DMS114 treated with DMSO at 0.1 percent for 48 hours (cell line): ENCODE measurements at regions not wholly inside any gene's neighbourhood (a gene's known extent, or its start where the extent isn't known, plus 50 kb on each side); places are given as distances from the start of the nearest gene placed in this dataset.
"Not testable (repeated sequence)": the region's sequence is repeated elsewhere in the genome, so short reads cannot be mapped to it uniquely, and the experiment has no call there.

ENCODE experiments used
- DNase-seq: peaks from one replicate; lab custom pipeline; 2025; ENCODE audit not compliant: unreplicated experiment; lab: John Stamatoyannopoulos, UW

DNA sequence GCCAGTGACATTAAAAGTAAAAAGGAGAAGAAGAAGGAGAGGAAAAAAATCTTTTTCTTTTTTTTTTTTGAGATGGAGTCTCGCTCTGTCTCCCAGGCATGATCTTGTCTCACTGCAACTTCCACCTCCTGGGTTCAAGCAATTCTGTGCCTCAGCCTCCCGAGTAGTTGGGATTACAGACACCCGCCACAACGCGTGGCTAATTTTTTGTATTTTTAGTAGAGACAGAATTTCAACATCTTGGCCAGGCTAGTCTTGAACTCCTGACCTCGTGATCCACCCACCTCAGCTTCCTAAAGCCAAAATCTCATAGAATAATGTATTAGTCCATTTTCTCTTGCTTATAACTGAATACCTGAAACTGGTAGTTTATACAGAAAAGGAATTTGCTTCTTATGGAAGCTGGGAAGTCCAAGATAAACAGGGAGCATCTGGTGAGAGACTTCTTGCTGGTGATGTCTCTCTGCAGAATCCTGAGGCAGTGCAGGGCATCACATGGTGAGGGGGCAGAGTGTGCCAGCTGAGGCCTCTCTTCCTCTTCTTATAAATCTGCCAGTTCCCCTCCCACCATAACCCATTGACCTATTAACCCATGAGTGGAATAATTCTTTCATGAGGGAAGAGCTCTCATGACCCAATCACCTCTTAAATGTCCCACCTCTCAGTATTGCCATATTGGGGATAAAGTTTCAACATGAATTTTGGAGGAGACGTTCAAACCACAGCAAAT lies 466.3 kb downstream of the GADD45G start:
- no peak for DNase-seq

DNA sequence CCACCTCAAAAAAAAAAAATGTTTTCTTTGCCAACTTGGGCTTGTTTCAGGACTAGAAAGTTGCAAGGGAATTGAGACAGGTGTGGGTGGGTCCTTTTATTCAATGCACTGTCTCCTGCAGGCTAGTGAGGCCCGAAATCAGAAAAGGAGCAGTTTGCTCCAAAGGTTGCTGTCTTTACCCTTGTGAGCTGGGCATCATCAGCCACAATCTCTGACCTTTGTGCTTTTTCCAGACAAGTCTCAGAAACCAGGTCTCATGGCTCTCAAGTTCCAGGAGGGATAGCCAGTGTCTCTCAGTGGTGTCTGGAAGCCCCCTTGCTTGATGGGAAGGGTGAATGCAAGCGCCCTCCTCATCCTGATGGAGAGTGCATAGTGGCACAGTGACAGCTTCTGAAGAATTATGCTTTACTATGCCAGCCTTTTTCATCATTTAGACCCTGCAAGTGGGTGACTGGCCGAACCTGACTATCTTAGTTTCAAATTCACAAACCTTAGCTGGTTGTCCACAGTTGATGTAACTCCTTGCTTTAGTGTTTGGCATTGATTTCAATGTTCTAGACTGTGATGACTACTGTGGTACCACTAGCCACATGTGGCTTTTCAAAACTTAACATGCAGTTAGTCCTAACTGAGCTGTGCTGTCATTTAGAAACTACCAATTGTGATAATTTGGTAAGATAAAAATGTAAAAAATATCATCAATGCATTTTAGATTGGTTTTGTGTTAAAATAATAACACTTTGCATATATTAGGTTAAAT lies 468.6 kb downstream of the GADD45G start:
- no peak for DNase-seq

DNA sequence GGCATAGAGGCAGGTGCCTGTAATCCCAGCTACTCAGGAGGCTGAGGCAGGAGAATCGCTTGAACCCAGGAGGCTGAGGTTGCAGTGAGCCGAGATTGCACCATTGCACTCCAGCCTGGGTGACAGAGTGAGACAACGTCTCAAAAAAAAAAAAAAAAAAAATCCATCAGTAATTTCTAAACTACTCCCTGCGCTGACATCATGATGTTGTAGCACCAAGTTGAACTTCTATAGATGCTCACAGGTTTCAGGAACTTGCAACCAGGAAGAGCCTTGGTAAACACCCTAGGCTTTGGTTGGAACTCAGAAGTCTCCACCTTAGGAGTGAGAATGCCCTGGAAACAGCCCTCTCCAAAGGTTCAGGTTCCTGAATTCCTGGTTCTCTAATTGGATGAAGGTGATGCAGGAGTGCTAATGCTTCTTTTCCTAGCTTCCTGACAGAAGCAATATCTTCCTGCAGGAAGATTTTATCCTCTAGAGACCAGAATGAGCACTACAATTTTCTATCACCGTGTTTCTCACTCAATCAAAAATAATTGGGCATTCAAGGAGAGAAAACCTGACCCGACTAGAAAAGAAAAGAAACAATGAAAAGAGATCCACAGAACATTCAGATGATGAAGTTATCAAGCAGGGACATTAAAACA lies 469.6 kb downstream of the GADD45G start:
- no peak for DNase-seq

DNA sequence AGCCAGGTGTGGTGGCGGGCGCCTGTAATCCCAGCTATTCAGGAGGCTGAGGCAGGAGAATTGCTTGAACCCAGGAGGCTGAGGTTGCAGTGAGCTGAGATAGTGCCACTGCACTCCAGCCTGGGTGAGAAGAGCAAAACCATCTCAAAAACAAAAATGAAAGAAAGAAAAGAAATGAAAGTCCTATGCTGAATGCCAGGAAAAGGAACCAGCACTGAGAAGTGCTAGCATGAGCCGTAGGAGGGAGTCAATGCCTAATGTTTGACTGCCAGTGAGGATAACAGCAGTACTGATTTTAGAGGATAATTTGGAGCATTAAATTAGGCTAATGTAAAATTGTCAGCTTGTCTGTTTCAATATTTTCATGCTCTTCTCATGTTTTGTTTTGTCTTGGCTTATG lies 472.8 kb downstream of the GADD45G start:
- DNase-seq, result not testable (repeated sequence)

DNA sequence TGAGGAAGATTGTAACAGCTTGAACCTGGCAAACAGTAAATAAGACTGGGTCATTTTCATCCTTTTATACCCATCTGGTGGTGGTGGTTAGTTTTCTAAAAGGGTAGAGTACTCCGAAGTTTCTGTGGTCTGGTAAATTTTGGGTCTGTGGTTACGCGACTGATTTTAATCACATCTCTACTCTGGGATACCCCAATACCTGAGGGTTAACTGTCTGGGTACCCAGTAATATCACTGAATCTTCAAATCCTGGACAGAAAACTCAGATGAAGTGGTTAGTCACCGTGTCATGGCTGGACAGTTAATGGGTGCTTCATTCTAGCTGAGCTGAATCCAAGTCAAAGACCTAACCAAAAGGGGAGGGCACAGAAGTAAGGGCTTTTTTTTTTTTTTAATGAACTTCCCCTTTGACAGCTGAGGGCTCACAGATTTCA lies 474.2 kb downstream of the GADD45G start:
- DNase-seq, result no peak

DNA sequence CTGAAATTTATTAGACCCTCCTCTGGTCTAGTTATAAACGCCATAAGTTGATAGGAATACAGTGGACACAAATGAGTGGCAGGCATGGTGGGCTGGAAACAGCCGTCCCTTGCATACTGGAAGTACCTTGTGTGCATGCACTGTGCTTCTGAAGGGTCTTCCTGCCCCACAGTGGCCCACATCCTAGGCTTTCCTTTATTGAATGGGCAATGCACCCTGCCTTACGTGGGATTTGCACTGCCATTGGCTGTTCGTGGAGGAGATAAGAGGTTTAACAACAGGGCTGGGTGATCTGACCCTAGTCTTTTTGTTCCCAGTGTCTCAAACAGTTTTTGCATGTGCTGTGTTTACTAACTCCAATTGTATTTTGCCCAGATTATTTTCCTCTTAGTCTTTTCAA lies 480.8 kb downstream of the GADD45G start:
- no peak for DNase-seq

DNA sequence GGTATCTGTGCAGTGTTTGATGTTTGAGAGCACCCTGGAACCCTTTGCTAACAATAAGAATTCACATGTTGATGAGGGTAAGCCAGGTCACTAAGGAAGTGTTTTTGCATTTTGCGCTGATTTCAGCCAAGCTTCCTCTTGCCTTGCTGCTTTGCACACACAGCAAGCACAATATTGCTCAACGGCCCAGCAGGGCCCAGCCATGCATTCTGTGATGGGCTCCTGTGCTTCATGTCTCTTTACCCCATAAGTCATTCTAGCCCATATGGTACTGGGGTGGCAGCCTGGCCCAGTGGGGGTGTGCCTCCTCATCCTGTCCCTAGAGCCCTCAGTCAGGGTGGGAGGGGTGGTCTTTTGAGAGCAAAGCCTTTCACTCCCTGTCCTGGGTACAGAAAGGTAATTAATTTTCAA lies 481.3 kb downstream of the GADD45G start:
- DNase-seq, result no peak

DNA sequence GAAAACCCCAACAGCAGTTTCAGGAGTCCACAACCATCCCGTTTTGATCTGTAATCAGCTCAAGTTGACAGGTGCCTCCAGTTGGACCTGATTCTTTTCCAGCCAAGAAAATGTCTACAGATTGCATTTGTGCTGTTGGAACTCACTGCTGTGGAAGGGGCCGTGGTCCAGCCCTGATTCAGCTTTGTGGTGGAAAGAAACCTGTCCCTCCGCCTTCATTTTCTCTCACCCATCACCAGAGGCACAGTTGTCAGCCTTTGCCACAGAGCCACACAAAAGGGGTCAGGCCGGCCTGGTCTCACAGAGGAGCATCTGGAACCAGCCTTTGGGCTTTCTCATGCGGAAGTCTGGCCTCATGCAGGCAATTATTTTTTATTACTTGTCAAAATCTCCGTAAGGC lies 483.6 kb downstream of the GADD45G start:
- no peak for DNase-seq

DNA sequence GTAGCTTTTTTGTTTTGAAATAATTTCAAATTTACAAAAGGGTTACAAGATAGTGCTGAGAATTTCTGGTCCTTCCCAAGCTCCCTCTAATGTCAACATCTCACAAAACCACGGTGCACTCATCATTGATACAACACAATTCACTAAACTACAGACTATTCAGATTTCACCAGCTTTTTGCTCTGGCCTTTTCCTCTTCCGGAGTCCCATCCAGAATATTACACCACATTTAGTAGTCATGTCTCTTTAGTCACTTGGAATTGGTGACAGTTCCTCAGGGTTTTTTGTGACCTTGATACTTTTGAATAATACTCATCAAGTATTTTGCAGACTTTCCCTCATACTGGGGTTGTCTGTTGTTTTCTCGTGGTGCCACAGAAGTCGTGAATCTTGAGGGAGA lies 484.0 kb downstream of the GADD45G start:
- DNase-seq, result no peak

DNA sequence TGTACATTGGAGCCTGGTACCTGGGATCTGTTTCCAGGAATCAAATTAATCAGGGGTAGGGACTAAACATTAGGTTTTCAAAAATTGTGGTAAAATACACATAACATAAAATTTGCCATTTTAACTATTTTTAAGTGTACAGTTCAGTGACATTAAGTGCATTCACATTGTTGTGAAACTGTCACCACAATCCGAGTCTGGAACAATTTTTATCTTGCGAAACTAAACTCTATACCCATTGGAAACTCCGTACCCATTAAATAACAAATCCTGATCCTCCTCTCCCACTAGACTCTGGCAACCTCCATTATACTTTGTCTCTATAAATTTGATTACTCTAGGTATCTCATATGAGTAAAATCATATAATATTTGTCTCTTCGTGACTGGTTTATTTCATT lies 486.2 kb downstream of the GADD45G start:
- no peak for DNase-seq

DNA sequence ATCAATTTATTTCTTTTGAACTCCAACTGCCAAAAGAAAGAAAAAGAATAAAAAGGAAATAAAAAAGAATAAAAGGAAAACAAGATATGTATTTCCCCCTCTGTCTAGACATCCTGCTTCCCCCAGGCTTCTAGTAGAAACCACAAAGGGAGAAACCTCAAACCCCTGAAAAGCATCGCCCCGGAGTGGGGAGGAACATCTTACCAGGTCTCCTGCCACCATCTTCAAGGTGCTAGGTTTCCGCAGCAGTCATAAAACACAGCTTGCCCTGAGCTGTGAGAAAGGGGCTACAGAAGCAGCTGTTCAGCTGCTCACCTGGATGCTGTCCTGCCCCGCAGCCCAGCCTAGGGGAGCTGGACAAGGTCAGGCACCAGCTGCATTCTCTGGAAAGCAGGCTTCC lies 487.7 kb downstream of the GADD45G start:
- no peak for DNase-seq

DNA sequence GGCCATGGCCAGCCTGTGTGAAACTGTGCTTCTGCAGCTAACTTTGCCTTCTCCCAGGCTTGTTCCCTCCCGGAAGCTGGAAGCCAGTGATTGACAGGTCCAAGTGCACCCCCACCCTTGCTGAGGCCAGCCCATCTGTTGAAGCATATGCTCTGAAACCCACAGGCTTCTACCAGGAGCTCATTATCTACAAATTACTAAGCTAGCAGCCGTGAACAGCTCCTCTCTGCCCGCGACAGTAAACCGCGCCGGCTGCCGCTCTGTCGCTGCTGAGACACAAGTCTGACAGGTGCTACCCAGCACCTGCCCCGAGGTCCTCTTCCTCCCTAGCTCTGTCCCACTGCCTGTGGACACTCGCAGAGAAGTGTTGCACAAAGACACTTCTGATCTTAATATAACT lies 490.9 kb downstream of the GADD45G start:
- DNase-seq, result no peak

DNA sequence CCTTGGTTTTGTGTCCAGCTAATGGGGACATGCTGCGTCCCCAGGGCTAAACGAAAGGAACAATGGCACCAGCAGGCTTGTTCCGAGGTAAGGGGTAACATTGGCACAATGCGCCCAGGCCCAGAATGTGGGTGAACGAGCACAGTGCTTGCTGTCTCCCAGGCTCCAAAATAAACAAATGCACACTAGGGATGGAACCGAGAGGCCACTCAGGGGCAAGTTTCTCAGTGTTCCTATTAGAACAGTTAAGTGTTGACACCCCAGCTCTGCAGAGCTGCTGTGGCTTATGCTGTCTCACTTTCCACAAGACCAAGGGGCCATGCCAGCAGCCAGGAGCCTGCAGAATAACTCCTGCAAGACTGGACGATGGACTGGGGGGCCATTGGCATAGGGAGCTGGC lies 492.4 kb downstream of the GADD45G start:
- no peak for DNase-seq

DNA sequence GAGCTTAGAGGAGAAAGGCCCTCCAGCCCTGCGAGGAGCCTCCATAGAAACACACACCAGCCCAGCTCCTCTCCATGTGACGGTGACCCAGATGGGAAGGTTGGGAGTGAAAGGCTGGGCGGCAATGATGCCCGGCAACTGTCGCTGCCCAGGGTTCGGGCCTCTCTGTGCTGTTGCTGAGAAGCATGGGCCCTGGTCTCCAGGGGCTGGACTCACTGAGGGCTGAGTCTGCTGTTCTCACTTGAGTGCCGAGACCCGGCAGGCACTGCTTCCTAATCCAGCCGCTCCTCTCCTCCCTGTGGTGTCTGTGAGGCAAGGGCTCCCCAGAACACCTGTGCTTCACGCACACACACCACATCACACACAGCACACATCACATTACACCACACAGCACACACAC lies 493.6 kb downstream of the GADD45G start:
- DNase-seq, result no peak

DNA sequence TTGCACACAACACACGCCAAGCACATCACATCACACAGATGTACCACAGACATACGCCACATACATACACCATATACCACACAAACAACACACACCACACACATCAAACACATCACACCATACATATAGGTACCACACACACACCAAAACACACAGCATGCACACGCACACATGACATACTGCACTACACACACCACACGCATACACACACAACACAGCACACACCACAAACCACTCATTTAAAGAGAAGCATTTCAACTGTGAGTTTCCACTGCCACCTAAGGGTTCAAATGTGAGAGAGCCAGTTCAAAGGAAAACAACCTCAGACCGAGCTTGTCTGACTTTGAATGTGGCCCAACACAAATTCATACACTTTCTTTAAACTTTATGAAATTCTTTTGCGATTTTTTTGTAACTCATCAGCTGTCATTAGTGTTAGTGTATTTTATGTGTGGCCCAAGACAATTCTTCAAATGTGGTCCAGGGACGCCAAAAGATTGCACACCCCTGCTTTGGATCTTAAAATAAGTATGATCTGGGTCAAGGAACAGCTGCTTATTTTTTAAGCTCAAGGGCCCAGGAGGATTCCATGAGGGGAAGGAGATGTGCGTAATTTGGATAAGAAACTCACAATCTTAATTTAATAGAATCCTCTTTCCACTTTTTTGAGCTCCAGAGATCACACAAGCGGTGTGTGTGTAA lies 494.6 kb downstream of the GADD45G start:
- no peak for DNase-seq

DNA sequence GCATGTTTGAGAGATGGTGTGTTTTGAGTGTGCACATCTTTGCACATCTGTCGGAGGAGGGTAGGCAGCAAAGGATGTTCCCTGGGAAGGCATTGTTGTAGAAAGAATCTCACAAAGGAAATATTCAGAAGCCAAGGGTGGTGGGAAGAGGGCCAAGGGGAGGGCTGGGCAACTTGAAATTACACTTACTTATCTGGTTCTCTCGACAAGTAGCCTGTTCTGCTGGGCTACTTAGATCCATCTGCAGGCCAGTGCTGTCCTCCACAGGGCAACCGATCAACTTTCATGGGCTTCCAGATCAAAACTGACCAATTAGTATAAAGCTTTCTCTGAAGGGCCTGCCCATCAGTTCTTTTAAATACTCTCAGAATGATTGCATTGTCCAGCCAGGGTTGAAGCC lies 495.2 kb downstream of the GADD45G start:
- DNase-seq, result no peak

DNA sequence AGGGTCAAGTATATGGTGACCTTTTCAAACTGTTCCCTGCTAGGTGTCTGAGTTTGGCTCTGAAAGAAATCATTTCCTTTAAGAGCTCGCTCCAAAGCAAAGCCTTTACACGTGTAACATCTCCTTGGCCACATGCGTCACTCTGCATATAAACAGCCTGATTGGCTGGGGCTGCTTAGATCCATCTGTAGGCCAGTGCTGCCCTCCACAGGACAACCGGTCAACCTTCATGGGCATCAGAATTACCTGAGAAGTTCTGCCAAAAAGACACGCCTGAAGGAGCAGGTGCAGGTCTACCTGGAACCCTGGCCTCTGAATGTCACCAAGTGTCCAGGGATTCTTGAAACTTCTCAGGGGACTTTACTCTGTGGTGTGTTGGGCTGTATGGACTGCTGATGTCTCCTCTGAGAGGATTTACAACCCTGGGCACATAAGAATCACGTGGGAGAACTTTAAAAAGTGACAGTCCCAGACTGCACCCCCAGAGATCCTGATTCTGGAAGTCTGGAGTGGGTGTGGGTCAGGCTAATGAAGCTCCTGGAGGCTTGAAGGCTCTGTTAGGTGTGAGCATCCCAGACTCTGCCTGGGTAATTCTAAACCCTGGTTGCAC lies 497.6 kb downstream of the GADD45G start:
- DNase-seq, result peak; percentile 27

DNA sequence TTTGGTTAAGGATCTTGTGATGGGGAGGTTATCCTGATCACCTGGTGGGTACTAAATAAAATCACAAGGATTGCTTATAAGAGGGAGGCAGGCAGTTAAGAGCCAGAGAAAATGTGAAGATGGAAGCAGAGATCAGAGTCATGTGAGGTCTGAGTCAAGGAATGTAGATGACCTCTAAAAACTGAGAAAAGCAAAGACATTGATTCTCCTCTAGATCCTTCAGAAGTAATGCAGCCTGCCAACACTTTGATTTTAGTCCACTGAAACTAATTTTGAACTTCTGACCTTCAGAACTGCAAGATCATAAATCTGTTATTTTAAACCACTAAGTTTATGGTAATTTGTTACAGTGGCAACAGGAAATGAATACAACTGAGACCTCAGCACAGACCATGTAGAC lies 499.0 kb downstream of the GADD45G start:
- no peak for DNase-seq

DNA sequence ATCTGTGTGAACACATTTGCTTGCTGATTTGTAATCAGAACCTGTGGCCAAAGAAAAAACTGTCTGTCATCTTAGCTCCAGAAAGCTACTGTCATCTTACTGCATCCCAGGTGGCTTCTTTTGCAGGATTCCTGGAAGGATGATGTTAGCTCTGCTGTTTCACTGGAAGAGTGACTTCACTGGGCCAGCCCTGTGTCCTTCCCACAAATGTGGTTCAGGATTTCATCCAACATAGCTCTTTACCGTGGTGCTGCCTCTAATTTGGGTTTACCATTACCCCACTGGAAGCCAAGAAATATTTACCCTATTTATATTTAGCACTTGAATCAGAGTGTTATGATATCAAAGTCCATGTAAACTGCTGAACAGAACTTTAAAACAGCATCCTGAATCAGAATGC lies 501.0 kb downstream of the GADD45G start:
- no peak for DNase-seq

DNA sequence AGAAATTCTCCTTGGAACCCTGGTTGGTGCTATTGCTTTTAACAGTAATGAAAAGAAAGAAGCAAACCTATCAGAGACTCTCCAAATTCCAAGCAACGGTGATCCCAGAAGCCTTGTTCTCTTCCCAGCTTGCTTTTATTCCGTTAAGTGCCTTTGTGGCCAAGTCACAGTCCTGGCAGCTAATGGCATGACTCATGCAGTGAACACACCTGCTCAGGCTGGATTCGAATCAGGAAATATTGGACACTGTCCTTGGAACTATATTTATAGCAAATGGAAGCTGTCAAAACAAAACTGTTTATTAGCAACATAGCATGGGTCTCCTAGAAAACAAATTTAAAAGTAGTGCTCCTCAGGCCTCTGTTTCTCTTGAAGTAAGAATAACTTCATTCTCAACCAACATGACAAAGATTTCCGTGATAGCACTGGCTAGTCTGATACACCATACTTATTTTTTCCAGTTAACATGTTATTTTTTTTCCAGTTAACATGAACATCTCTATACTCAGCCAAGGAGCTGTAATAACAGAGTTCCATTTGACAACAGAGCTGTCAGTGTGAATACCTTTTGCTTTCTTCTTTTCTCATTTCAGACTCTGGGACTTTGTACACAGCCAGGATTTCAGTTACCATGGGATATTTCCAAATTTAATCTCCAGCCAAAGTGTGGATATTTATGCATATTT lies 502.4 kb downstream of the GADD45G start:
- no peak for DNase-seq
